ENCODE measurements at regions not wholly inside any gene's neighbourhood (a gene's known extent, or its start where the extent isn't known, plus 50 kb on each side); places are given as distances from the start of the nearest gene placed in this dataset.

DNA sequence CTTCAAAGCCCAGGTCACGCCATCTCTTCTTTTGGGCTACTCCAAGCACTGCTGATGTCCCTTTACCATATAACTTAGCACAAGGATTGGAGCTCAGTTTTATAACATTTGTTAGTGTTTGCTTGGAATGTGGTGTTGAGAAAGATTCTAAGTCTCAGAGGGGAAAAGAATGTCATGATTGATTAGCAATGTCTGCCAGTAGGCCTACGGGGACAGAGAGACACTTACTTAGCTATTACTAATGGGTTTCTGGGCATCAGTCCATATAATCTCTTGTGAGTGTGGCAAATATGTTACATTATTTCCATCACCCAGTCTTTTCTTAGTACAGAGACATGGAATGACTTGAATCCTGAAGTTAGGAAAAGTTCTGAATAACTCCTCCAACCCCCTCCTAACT lies 75.4 kb upstream of the FSHB start:
- DNase-seq (ENCODE audit: low read depth) = no peak

DNA sequence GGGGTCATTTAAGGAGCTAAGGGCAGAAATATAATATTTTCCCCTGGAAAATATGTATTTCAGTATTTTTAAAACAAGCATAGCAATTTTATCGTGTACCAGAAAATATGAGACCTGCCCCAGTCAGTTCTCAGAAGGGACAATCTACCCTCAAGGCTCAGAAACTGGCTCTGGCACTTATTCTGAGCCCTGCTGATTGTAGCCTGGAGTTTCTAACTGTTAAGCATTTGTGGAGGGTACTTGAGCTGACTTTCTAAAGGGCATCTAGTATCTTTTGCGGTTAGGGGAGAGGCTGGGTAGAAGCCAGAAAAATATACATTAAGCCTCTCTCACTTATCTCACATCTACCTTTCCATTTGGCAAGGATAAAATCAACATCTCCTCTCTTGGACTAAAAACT lies 71.3 kb upstream of the FSHB start:
- no peak for DNase-seq (ENCODE audit: low read depth)

DNA sequence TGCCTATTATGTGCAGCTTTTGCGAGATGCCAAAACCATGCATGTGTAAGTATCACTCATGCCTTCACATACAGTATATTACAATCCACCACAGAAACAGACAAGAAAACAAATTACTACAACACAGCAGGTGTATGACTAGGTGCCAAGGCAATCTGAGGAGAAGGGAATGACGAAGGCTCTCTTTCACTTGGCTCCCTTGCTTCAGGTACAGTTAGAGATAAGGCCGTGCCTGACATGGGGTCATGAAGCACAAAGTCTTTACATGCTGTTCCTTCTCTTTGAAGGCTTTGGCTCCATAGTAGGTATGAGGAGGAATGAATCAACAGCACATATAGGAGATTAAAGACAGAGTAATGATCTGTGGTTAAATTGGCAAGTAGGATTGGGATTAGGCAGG lies 65.2 kb upstream of the FSHB start:
- no peak for DNase-seq (ENCODE audit: low read depth)

DNA sequence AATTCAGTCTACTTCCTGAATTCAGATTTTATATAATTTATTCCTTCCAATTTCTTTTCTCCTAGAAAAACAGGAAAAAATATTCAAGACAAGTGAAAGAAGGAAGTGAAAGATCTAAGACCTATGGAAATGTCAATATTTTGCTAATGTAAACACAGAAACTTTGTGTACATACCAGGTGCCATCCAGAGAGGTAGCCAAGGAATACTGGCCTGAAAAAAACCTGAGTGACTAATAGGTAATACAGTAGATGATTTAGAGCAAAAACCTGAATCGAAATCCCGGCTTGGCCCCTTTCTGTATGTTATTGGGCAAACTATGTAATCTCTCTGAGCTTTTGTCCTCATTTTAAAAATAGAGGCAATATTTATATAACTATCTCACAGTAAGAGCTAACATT lies 59.2 kb upstream of the FSHB start:
- no peak for DNase-seq (ENCODE audit: low read depth)

DNA sequence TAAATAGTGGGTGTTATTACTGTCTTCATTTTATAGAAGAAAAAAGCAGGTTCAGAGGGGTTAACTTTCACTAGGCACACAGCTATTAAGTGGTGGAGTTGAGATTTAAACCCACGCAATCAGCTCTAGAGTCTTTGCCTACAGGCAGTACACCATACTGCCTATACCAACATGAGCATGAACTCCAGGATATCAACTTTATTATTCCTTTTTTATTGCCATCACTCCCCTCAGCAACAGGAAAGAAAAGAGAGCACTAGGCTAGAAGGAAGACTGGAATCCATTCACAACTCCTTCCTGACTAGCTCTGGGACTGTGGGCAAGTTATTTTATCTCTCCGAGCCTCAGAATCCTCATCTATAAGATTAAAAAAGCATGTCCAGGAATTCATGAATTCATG lies 58.7 kb upstream of the FSHB start:
- no peak for DNase-seq (ENCODE audit: low read depth)

DNA sequence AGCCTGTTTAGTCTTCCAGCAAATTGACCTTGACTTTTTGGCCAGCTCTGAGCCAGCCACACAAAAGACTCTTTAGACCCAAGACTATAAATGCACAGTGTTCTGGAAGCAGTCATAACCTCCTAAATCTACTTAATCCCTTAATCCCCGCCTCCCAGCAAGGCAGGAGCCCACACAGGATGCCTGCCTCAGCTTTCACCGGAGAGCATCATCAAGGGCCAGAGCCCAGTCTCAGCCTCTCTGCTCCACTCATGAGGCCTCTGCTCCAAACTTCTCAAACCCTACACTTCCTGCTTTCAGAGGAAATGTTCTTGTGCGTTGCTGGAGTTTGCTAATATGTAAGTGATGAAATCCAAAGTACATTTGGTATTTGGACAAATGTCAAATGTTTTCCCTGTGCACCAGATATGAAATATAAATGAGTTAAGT lies 57.9 kb upstream of the FSHB start:
- peak; percentile 39 for DNase-seq (ENCODE audit: low read depth)

DNA sequence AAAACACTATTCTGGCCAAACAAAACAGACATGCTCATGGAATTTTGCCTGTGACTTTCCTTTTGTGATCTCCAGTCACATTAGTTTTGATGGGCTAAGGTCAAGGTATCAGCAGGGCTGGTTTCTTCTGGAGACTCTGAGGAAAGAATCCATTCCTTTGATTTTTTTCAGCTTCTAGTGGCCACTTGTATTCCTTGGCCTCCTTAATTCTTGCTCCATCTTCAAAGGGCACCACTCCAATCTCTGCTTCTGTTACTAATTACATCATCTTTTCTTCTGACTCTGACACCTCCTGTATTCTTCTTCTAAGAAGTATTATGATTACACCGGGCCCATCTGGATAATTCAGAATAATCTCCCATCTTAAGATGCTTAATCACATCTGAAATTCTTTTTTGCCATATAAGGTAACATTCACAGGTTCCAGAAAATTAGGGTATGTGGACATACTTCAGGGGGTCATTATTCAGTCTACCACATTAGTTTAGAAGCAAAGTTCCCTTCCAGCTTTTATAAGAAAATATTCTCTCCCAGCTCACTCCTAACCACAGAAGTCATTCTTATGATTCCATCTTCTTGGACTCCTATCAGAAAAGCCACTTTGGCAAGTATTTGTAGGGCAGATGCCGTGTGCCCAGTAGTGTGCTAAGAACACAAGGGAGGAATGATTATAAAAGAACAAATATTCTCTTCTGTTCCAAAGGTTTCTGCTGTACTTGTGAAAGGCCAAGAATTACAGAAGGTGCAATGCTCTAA lies 56.4 kb upstream of the FSHB start:
- DNase-seq (ENCODE audit: low read depth) = no peak
